A673 (cell line): ENCODE measurements at regions not wholly inside any gene's neighbourhood (a gene's known extent, or its start where the extent isn't known, plus 50 kb on each side); places are given as distances from the start of the nearest gene placed in this dataset.

Experiments
- BruUV-seq: library from RNA; stranded (reverse); fragments of 400-500 nt; replicated peaks from 2 replicates; lab custom pipeline; 2021; lab: Mats Ljungman, UMichigan
- CTCF ChIA-PET: fragments of 300-600 bp; sonication (Branson Sonifier 250); formaldehyde crosslinking; loops from one replicate; lab custom pipeline; 2022; ENCODE audit warnings: antibody characterized with exemption; lab: Charles Lee
- POLR2A ChIA-PET: fragments of 300-600 bp; sonication (Branson Sonifier 250); formaldehyde crosslinking; loops from one replicate; lab custom pipeline; 2022; ENCODE audit warnings: antibody characterized with exemption; ENCODE audit not compliant: low non-redundant PET; lab: Charles Lee
- DNase-seq: peaks from one replicate; pipeline ENCODE4 v3.0.0-alpha.2; 2015; ENCODE audit warnings: low spot score
- H3K27ac ChIP-seq: fragments of 200-600 bp; sonication (generic); 2 replicates; pipeline ENCODE4 v1.5.1; 2016; ENCODE audit warnings: mixed run types, low read depth, mild to moderate bottlenecking, mixed read lengths, antibody characterized with exemption, low read length; ENCODE audit not compliant: poor library complexity, severe bottlenecking
- H3K27me3 ChIP-seq: fragments of 200-600 bp; sonication (generic); replicated peaks from 2 replicates; pipeline ENCODE4 v1.6.1; 2017; ENCODE audit warnings: mixed run types, low read depth, mild to moderate bottlenecking, mixed read lengths, antibody characterized with exemption, low read length; ENCODE audit not compliant: insufficient read depth, poor library complexity
- H3K36me3 ChIP-seq: fragments of 200-600 bp; sonication (generic); 2 replicates; pipeline ENCODE4 v1.6.1; 2016; ENCODE audit warnings: mixed run types, mild to moderate bottlenecking, mixed read lengths, antibody characterized with exemption, low read length; ENCODE audit not compliant: insufficient read depth, poor library complexity, severe bottlenecking
- H3K4me1 ChIP-seq: fragments of 200-600 bp; sonication (generic); 2 replicates; pipeline ENCODE4 v1.6.1; 2017; ENCODE audit warnings: mixed run types, mild to moderate bottlenecking, mixed read lengths, antibody characterized with exemption, low read length; ENCODE audit not compliant: insufficient read depth, poor library complexity, severe bottlenecking
- H3K4me3 ChIP-seq: fragments of 200-600 bp; sonication (generic); 2 replicates; pipeline ENCODE4 v1.5.1; 2016; ENCODE audit warnings: low read depth, mixed run types, mild to moderate bottlenecking, mixed read lengths, low read length; ENCODE audit not compliant: poor library complexity, severe bottlenecking
- H3K9me3 ChIP-seq: fragments of 200-600 bp; sonication (generic); 2 replicates; pipeline ENCODE4 v1.6.1; 2016; ENCODE audit warnings: mixed run types, low read depth, mild to moderate bottlenecking, mixed read lengths, antibody characterized with exemption, low read length; ENCODE audit not compliant: poor library complexity, severe bottlenecking
- CTCF ChIP-seq: fragments of 300-800, 200-600 bp; sonication (generic); conservative IDR thresholded peaks from 2 replicates; pipeline ENCODE4 v1.5.1; 2017; ENCODE audit warnings: low read depth, mild to moderate bottlenecking, antibody characterized with exemption, low read length, moderate library complexity, mixed read lengths
- EZH2 ChIP-seq: fragments of 200-600 bp; sonication (generic); IDR thresholded peaks from 2 replicates; pipeline ENCODE4 v1.6.1; 2017; ENCODE audit warnings: borderline replicate concordance, low read depth, mild to moderate bottlenecking, mixed read lengths, antibody characterized with exemption, low read length; ENCODE audit not compliant: poor library complexity, severe bottlenecking
- intact Hi-C: fragments of 100-400 bp; cut with micrococcal nuclease; formaldehyde crosslinking; loops from one replicate; pipeline ENCODE4 v1.10.0; 2022; ENCODE audit not compliant: unreplicated experiment

DNA sequence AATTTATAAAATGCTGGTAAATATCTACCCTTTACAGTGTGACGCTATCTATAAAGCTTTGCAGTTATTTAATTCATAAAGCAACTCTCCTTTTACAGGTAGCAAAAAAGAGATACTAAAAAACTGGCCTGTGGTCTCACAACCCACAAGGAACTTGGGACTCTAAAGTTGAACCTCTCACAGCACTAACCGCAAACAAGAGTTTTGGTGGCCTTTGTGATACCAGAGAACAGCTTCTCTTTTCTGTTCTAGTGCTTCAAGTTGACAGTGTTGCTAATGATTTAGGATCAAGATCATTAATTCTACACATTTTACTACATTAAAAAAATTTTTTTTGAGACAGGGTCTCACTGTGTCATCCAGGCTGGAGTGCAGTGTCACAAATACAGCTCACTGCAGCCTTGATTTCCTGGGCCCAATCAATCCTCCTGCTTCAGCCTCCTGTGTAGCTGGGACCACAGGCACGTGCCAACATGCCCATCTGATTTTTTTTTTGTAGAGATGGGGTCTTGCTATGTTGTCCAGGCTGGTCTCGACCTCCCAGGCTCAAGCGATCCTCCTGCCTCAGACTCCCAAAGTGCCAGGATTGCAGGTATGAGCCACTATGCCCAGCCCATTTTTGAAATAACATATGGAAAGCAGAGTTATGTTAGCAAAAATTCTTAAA, 56.0 kb upstream of the ST8SIA6 start:
- TF ChIP-seq EZH2 (no peak), CTCF (no peak)
- intact Hi-C loops = no loop called here
- Histone ChIP-seq H3K4me3 (no peak overlapping the region), H3K27ac (no peak overlapping the region), H3K9me3 (no peaks in the 10 kb centered on the region), H3K27me3 (no peaks in the 10 kb centered on the region), H3K4me1 (no peaks in the 10 kb centered on the region), H3K36me3 (no peaks in the 10 kb centered on the region)
- ChIA-PET POLR2A (no interaction called here), CTCF (no interaction called here)
- no peak for DNase-seq
- BruUV-seq = no TSS peak

DNA sequence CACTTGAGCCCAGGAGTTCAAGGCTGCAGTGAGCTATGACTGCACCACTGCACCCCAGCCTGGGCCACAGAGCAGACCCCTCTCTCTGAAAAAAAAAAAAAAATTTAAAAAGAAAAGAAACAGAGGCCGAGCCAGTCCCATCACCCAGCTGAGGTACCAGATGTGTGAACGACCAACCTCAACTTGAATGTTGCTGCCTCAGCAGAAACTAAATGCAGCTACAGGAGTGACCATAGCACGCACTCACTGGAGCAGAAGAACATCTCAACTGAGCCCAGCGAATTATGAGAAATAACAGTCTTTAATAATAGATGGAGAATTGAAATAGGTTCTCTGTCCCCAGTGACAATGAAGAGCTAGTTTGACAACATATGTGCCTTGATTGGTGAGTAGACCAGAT, 53.1 kb upstream of the ST8SIA6 start:
- Histone ChIP-seq H3K27ac (no peak overlapping the region), H3K4me1 (no peaks in the 10 kb centered on the region), H3K36me3 (no peaks in the 10 kb centered on the region), H3K4me3 (no peak overlapping the region), H3K27me3 (no peaks in the 10 kb centered on the region), H3K9me3 (no peaks in the 10 kb centered on the region)
- CTCF ChIA-PET = no interaction called here
- no peak for TF ChIP-seq CTCF
- no peak for DNase-seq
- intact Hi-C loops = no loop called here
- no TSS peak for BruUV-seq
- POLR2A ChIA-PET = no interaction called here

- Histone ChIP-seq H3K36me3 (no peaks in the 10 kb centered on the region), H3K4me1 (no peaks in the 10 kb centered on the region), H3K9me3 (no peaks in the 10 kb centered on the region), H3K4me3 (no peak overlapping the region), H3K27me3 (peaks cover 3% of the 10 kb centered on the region), H3K27ac (no peak overlapping the region)
- TF ChIP-seq CTCF (no peak), EZH2 (no peak)
- ChIA-PET CTCF (no interaction called here), POLR2A (no interaction called here)
- intact Hi-C loops = no loop called here
- no TSS peak for BruUV-seq
- DNase-seq = no peak
Observed at GRCh38 chr10:17506856-17507471, 52.6 kb upstream of the ST8SIA6 start.
